ENCODE measurements at regions not wholly inside any gene's neighbourhood (a gene's known extent, or its start where the extent isn't known, plus 50 kb on each side); places are given as distances from the start of the nearest gene placed in this dataset.

DNA sequence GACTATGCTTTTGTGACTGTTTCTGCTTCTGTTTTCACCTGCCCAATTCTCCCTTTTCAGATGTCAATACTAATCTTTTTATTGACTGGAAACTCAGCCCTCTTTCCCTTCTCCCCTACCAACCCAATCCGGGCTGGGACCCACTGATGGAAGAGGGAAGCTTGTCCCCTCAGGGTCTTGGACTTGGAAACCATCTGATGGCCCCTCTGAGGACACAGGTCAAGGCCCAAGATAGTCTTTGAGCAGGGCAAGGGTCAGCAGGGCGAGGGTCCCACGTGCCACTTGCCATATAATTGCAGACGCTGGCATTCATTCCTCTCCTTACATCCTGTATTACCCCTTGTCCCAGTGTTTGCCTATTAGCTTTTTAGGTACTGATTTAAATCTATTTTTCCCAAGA is 678.2 kb upstream of the FANCL start:
- DNase-seq = no peak

DNA sequence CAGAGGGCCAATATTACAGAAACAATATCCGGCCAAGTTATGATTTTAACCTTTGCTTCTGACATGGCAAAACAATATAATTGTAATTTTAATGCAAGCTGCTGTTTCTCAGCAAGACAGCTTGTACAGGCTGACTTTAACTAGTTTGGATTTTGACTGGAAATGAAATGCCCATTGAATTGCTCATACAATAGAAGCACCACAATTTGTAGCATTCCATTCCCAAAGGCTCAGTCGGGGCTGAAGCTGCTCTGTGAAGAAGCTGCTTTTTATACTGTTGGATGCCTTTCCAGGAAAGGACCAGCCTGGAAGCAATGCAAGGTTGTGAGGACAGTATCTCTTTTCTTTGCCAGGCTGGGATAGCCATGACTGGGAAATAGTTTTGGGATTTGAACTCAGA is 677.0 kb upstream of the FANCL start:
- no peak for DNase-seq

- DNase-seq = no peak
Observed at GRCh38 chr2:58917596-58917995, 676.5 kb upstream of the FANCL start.

DNA sequence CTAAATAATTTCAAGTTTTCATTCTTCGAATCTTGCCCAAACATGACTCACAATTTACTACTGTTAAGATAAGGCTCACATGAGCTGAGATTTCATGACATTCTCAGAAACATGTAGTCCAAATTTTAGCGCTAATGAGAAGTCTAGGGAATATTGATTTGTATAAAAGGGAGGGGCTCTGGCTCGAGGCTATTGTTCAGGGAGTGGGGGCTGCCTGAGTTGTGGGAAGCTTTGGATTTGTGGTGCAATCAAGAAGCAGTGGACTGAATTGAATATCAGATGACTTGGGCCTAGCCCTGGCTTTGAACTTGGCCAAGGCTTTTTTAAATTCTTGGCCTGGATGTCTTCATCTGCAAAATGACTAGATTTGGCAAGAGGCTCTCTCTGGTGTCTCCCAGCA is 674.9 kb upstream of the FANCL start:
- DNase-seq = no peak

DNA sequence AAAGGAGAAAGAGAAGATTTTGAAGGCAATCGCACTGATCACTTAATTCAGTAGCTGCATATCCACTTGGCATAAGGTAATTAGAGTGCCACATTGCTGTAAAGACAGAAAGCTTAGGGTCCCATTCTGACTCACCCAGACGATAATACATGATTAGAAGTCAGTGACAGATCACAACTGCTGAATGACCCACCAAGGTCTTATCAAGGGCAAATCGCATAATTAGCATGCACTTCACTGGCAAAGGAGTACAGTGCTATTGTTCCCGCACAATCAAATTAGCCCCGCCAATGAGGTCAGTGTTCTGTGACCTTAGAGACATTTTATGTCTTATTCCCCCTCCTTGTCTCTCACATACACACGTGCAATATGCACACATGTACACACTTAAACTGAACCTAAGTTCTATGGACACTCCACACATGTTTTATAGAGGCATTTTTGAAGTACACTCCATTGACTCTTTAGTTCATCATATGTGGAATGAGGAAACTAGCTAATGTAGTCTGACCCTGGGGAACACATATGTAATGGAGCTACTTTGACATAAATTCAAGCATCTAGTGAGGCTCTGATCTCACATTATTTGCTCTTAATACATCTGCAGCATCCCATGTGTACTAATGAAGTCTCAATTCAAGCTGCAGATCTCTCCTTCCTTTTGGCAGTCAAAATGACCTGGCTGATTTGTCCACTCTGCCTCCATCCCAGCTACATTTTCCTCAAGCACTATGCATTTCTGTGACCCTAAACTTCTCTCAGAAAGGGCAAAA is 673.8 kb upstream of the FANCL start:
- no peak for DNase-seq

GRCh38 chr2:58913082-58913726 is 672.1 kb upstream of the FANCL start:
- DNase-seq = no peak

- no peak for DNase-seq
Observed at GRCh38 chr2:58911877-58912276, 670.8 kb upstream of the FANCL start.

DNA sequence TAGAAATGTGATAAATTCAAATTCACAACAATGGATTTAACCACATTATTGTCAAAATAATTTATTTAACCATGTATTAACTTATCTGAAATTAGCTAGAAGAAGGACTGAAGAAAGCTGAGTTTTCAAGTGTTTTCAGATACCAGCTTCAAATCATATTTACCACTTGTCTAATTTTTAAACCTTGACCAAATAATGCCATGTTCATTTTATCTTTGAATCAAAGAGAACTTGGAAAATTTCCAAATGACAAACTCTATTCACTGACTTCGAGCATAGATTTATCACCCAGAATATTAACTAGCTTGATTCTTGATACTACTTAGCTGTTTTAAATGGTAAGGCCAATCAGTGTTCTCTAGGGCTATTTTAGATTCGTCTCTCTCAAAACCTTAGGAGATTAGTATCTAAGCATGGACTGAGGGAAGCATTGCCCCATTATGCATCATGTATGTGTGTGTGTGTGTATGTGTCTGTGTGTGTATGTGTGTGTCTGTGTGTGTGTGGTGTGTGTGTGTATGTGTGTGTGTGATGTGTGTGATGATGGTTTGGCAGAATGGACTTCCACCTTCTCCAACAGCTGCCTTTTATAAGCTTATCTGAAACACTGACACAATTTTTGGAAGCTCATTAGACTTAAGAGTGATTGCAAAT is 667.5 kb upstream of the FANCL start:
- no peak for DNase-seq

DNA sequence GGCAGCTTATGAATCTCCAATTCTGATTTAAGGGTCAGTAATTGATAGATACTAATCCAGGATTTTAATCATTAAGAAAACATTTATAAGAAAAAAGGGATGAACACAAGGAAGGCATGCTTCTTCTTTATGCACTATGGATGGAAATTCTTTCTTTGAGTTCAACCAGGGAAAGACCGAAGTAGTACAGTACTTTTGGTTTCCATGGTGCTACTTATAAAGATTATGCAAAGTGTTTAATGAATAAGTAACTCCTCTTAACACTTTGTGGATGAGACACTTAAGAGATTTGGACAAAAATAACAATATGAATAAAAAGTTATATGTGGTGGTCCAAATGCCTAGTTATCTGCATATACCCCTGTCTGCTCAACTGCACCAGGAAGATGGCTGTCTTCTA is 666.5 kb upstream of the FANCL start:
- DNase-seq = no peak

GRCh38 chr2:58906081-58906645 is 665.0 kb upstream of the FANCL start:
- DNase-seq = no peak

GRCh38 chr2:58904095-58904494 is 663.0 kb upstream of the FANCL start:
- no peak for DNase-seq

DNA sequence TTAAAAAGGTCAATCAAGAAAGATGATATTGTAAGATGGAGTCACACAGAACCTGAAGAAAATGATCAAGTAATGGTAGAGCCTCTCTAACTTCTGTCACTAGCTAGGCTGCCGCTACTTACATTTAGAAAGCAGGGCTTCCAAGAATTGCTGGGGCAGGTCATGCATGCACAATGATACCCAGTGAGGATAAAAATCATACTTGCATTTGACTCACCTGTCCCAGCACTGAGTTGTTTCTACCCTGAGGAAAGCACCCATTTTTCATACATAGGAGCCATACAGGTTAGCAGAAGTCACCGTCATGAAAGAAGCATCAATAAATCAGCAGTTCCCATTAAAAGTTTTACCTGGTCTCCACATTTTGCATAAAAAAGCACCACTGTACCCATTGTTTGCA is 662.3 kb upstream of the FANCL start:
- DNase-seq = no peak

DNA sequence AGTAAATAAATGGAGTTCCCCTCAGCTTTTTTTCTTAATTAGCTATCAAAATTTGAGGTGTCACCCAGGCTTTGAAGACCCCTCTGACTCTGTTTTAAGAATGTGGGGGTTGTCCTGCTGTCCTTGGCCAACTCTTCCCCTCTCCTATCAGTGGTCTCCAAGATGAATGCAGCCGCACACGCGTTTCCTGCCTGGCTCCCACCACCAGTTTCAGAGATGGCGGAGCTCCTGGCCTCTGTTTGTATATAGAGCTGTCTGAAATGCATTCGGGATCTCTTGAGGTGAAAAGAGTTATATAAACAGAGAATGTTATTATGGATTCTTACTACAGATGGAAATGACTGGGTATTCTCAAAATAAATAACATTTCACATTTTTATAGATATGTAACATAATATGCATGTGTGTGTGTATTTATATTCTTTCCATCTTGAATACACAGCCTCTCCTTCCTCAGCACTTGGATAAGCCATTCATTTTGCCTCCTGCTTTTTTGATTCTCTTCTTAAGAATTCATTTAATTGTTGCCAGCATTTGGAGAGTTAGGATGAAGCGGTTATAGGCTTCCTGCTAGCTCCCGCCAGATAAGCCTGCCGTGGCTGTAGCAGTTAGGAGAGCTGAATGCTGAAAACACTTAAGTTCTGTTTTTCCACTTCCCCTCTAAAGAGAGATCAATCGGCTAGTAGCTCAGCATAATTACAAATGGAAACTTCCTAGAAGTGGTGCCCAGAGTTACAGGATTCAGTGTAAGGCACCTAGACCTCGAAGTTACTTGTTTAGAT is 659.3 kb upstream of the FANCL start:
- no peak for DNase-seq

DNA sequence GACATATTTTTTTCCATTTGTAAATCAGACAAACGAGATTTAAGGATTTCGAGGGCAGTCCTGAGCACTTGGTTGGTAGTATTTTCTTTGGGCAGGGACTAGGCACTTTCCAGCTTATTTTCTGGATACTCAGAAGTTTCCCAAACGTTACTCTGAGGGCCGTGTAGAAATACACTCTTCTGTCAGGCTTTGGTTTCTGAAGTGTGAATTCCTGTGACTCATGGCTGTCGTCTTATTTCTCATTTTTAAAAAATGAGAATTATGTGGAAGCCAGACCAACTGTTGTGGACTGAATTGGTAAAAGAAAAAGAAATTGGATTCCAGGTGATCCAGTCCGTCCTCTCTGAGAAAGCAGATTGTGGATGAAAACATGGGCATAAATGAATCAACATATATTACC is 658.6 kb upstream of the FANCL start:
- no peak for DNase-seq

DNA sequence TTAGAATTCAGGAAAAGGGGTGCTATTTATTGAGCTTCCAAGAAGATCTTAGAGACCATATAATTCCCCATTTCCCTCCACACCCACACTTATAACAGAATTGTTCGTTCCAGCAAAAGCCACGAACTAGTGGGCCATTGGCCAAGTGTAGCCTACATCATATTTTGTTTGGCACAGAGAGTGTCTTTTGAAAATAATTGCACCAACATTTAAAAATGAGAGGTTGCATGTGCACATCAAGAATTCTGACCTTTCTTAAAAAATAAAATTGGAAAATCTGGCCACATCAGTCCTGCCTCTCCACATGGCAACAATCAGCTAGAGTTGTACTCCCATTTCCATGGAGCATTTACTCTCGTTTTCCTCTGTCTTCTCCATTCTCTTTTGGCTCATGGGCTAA is 655.5 kb upstream of the FANCL start:
- DNase-seq = no peak

DNA sequence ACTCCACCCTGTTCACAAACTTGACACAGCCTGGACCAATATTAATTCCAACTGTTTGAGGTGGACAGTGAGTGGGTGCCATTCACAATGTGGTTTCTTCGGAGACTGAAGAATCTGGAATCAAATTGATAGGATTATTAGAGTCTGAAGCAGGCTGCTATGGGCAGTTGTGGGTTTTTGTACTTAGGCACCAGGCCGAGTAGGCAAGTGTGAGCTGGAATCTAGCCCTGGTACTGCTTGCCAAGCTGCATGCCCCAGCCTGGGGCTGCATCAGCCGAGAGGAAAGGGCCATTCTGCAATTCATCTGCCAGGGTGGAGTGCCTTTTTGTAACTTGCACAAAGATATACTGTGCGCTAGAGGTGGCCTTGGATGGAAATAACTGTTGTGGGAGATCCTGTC is 654.7 kb upstream of the FANCL start:
- no peak for DNase-seq

GRCh38 chr2:58893656-58894351 is 652.7 kb upstream of the FANCL start:
- DNase-seq = no peak

DNA sequence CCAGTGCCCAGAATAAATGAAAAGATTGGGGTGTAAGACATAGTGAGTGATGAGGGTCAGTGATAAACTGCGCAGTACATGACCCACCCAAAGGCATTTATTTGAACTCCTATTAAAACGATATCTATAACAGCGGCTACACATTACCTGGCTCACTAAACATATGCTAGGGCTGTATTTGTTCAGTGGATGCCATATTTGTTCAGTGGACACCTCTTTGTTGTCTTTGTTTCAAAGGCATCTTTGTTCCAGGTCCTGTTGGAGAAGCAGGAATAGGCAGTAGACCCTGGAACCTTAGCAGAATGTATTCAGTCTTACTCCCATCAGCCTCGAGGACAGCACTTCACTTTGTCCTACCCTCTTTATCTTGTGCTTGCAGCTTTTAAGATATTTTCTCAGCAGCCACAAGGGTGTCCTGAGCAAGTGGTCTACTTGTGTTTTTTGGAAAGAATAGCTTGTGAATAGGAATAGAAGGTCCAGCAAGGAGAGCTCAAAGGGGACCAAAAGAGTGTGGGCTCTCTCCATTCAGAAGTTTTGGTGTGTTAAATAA is 650.8 kb upstream of the FANCL start:
- no peak for DNase-seq

GRCh38 chr2:58890865-58891525 is 649.9 kb upstream of the FANCL start:
- DNase-seq = no peak

DNA sequence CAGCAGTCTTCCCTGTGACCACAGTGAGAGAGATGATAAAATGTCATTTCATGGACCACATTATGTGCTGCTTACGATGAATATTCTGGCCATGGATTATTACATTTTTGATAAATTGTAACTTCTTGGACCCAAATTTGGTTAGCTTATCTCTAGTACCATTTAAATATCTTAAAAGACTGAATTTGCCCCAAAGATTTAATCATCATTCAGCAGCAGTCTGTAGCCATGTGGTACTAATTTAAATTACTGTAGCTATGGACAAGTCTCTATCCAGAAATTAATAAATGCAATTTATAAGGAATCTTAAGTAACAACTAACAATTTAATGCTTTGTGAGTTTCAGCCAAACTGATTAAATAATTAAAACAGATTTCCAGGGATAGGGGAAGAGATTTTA is 644.9 kb upstream of the FANCL start:
- no peak for DNase-seq

DNA sequence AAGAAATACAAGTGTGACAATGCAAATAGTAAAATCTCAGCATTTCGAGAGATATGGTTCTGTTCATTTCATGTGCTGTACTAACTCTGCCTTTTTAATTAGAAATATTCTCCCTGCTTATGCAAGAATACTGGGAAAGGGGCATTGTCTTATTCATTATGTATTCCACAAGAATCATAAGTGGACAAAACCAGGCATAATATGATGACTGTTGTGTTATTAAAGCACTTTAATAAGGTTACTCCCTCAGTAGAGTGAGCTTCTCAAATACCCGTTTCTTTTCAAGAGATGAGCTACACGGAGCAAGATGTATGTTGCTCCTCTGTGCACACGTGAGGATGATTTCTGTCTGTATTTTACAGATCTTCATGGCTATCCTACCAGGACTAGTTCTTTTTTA is 638.7 kb upstream of the FANCL start:
- no peak for DNase-seq

- no peak for DNase-seq
Observed at GRCh38 chr2:58878778-58879177, 637.7 kb upstream of the FANCL start.
